HepG2 (cell line): ENCODE measurements at regions not wholly inside any gene's neighbourhood (a gene's known extent, or its start where the extent isn't known, plus 50 kb on each side); places are given as distances from the start of the nearest gene placed in this dataset.

ENCODE experiments used
- AKAP8 ChIP-seq: sonication (generic); formaldehyde crosslinking; IDR thresholded peaks from 2 replicates; pipeline ENCODE4 v1.5.1; 2020; ENCODE audit warnings: mild to moderate bottlenecking, missing genetic modification reagents
- DMTF1 ChIP-seq: sonication (generic); formaldehyde crosslinking; IDR thresholded peaks from 2 replicates; pipeline ENCODE4 v1.4.0; 2020; ENCODE audit warnings: mild to moderate bottlenecking, missing genetic modification reagents
- EEA1 ChIP-seq: sonication (generic); formaldehyde crosslinking; IDR thresholded peaks from 2 replicates; pipeline ENCODE4 v1.5.1; 2020; ENCODE audit warnings: mild to moderate bottlenecking, missing genetic modification reagents, borderline replicate concordance
- EP300 ChIP-seq, 3 experiments: sonication (generic) in 1 of 3; formaldehyde crosslinking in 1 of 3; IDR thresholded peaks; 2 replicates each; pipeline versions ENCODE4 v1.5.1 to v1.6.1; 2011 to 2020; ENCODE audit warnings: low read depth in 2 of 3, low read length in 2 of 3, borderline replicate concordance in 1 of 3, improper control_type of control experiment in 1 of 3, mild to moderate bottlenecking in 1 of 3, missing genetic modification reagents in 1 of 3, moderate library complexity in 1 of 3
- FOSL2 ChIP-seq: sonication (generic); formaldehyde crosslinking; IDR thresholded peaks from 2 replicates; pipeline ENCODE4 v1.4.0; 2020; ENCODE audit warnings: missing genetic modification reagents
- FOXA1 ChIP-seq, 2 experiments: fragments of 450-650 bp in 1 of 2; sonication (generic) in 1 of 2; formaldehyde crosslinking in 1 of 2; IDR thresholded peaks; 2 replicates each; pipeline versions ENCODE4 v1.4.0 to v1.6.1; 2016 to 2020; ENCODE audit warnings: missing genetic modification reagents in 1 of 2
- FOXA3 ChIP-seq: IDR thresholded peaks from 2 replicates; pipeline ENCODE4 v1.6.1; 2016; ENCODE audit warnings: missing genetic modification reagents, missing compliant biosample characterization
- HCFC1 ChIP-seq: fragments of 150-350 bp; IDR thresholded peaks from 2 replicates; pipeline ENCODE4 v1.6.1; 2014; ENCODE audit warnings: low read depth, low read length
- HHEX ChIP-seq: IDR thresholded peaks from 2 replicates; pipeline ENCODE4 v1.6.1; 2016; ENCODE audit warnings: control low read depth
- HIVEP1 ChIP-seq: sonication (generic); formaldehyde crosslinking; IDR thresholded peaks from 2 replicates; pipeline ENCODE4 v1.4.0; 2020; ENCODE audit warnings: mild to moderate bottlenecking, missing genetic modification reagents
- HMG20A ChIP-seq: IDR thresholded peaks from 2 replicates; pipeline ENCODE4 v1.6.1; 2016; ENCODE audit warnings: borderline replicate concordance
- KAT2B ChIP-seq: fragments of 150-350 bp; IDR thresholded peaks from 2 replicates; pipeline ENCODE4 v1.6.1; 2014; ENCODE audit warnings: low read depth, low read length, borderline replicate concordance
- KLF12 ChIP-seq: sonication (generic); formaldehyde crosslinking; IDR thresholded peaks from 2 replicates; pipeline ENCODE4 v1.4.0; 2020; ENCODE audit warnings: missing genetic modification reagents, borderline replicate concordance
- KLF16 ChIP-seq, 2 experiments: sonication (generic) in 1 of 2; formaldehyde crosslinking in 1 of 2; IDR thresholded peaks; 2 replicates each; pipeline versions ENCODE4 v1.6.1 to v1.8.0; 2016 to 2023; ENCODE audit warnings: missing genetic modification reagents in 2 of 2, missing compliant biosample characterization in 1 of 2
- MED1 ChIP-seq: sonication (generic); formaldehyde crosslinking; IDR thresholded peaks from 2 replicates; pipeline ENCODE4 v1.4.0; 2020; ENCODE audit warnings: missing genetic modification reagents
- NFIB ChIP-seq: sonication (generic); formaldehyde crosslinking; IDR thresholded peaks from 2 replicates; pipeline ENCODE4 v1.9.0; 2021; ENCODE audit warnings: missing genetic modification reagents, mild to moderate bottlenecking, borderline replicate concordance
- NR2F1 ChIP-seq, 2 experiments: fragments of 450-650 bp in 1 of 2; formaldehyde crosslinking in 1 of 2; IDR thresholded peaks; 2 replicates each; pipeline versions ENCODE4 v1.5.0 to v1.6.1; 2016 to 2020; ENCODE audit warnings: mild to moderate bottlenecking in 1 of 2, missing compliant biosample characterization in 1 of 2, missing genetic modification reagents in 1 of 2, moderate library complexity in 1 of 2
- PAXIP1 ChIP-seq: sonication (generic); formaldehyde crosslinking; conservative IDR thresholded peaks from 2 replicates; pipeline ENCODE4 v1.4.0; 2020; ENCODE audit warnings: mild to moderate bottlenecking, missing genetic modification reagents, moderate library complexity
- SOX13 ChIP-seq, 3 experiments: fragments of 450-650 bp in 1 of 3; sonication (generic) in 1 of 3; formaldehyde crosslinking in 1 of 3; IDR thresholded peaks in 2 of 3; conservative IDR thresholded peaks in 1 of 3; 2 replicates each; pipeline versions ENCODE4 v1.5.0 to v1.6.1; 2016 to 2020; ENCODE audit warnings: antibody characterized with exemption in 1 of 3, mild to moderate bottlenecking in 1 of 3, missing compliant biosample characterization in 1 of 3, missing genetic modification reagents in 1 of 3, moderate library complexity in 1 of 3
- SOX5 ChIP-seq: IDR thresholded peaks from 2 replicates; pipeline ENCODE4 v1.6.1; 2016; ENCODE audit warnings: borderline replicate concordance
- SOX6 ChIP-seq, 2 experiments: fragments of 450-650 bp in 1 of 2; sonication (generic) in 1 of 2; formaldehyde crosslinking in 1 of 2; IDR thresholded peaks; 2 replicates each; pipeline versions ENCODE4 v1.4.0 to v1.6.1; 2017 to 2020; ENCODE audit warnings: antibody characterized with exemption in 1 of 2, mild to moderate bottlenecking in 1 of 2, missing genetic modification reagents in 1 of 2
- THAP11 ChIP-seq: IDR thresholded peaks from 2 replicates; pipeline ENCODE4 v1.6.1; 2016; ENCODE audit warnings: missing biosample characterization, missing genetic modification reagents
- TMF1 ChIP-seq: sonication (generic); formaldehyde crosslinking; IDR thresholded peaks from 2 replicates; pipeline ENCODE4 v1.8.1; 2022; ENCODE audit warnings: low read depth, missing genetic modification reagents
- ZNF292 ChIP-seq: sonication (generic); formaldehyde crosslinking; IDR thresholded peaks from 2 replicates; pipeline ENCODE4 v1.8.1; 2022; ENCODE audit warnings: mild to moderate bottlenecking, low read depth, missing genetic modification reagents, borderline replicate concordance
- ZNF709 ChIP-seq: sonication (generic); formaldehyde crosslinking; IDR thresholded peaks from 2 replicates; pipeline ENCODE4 v1.5.0; 2020; ENCODE audit warnings: mild to moderate bottlenecking, missing genetic modification reagents

- TF ChIP-seq ZNF709 (CRISPR knock-in tag), result no peak
- TF ChIP-seq SOX5 (CRISPR knock-in tag), result peak; percentile 83
- peak; percentile 91 for TF ChIP-seq KAT2B
- no peak for TF ChIP-seq SOX13 (IDR thresholded peaks at IDR 0.05)
- TF ChIP-seq SOX13 (CRISPR knock-in tag; conservative IDR thresholded peaks at IDR 0.05 in 1 of 2, IDR thresholded peaks at IDR 0.05 in 1 of 2), result peak in 1 of 2 experiments; percentile 74; a peak in 1 of 4 replicates
- TF ChIP-seq FOSL2, result 0 out of 2 replicates have a peak, but pooled peaks have one; percentile 20
- no peak for TF ChIP-seq AKAP8
- peak; percentile 76; the same call in 1 of the 2 replicates for TF ChIP-seq HMG20A (CRISPR knock-in tag)
- TF ChIP-seq NFIB (CRISPR knock-in tag), result no peak
- no peak for TF ChIP-seq EEA1
- no peak for TF ChIP-seq HHEX (CRISPR knock-in tag)
- TF ChIP-seq MED1 (CRISPR knock-in tag), result 0 out of 2 replicates have a peak, but pooled peaks have one; percentile 34
- TF ChIP-seq ZNF292 (CRISPR knock-in tag), result no peak
- 0 out of 4 replicates have a peak, but pooled peaks of 1 of the 2 experiments have one; percentile 42 for TF ChIP-seq KLF16 (CRISPR knock-in tag; IDR thresholded peaks at IDR 0.05)
- TF ChIP-seq PAXIP1 (CRISPR knock-in tag), result peak; percentile 23; the same call in 1 of the 2 replicates
- TF ChIP-seq THAP11 (CRISPR knock-in tag), result 0 out of 2 replicates have a peak, but pooled peaks have one; percentile 29
- TF ChIP-seq EP300 (IDR thresholded peaks at IDR 0.05; ENCODE audit: low read depth in 2 of 2, low read length in 2 of 2), result peak in 1 of 2 experiments; percentile 28; a peak in 1 of 4 replicates
- TF ChIP-seq EP300 (CRISPR knock-in tag; IDR thresholded peaks at IDR 0.05; ENCODE audit: borderline replicate concordance), result no peak
- TF ChIP-seq TMF1 (CRISPR knock-in tag), result no peak
- TF ChIP-seq FOXA1 (IDR thresholded peaks at IDR 0.05), result no peak
- peak; percentile 72; the same call in 1 of the 2 replicates for TF ChIP-seq FOXA1 (CRISPR knock-in tag; IDR thresholded peaks at IDR 0.05)
- TF ChIP-seq SOX6 (IDR thresholded peaks at IDR 0.05), result no peak
- peak; percentile 42; the same call in 1 of the 2 replicates for TF ChIP-seq SOX6 (CRISPR knock-in tag; IDR thresholded peaks at IDR 0.05)
- no peak for TF ChIP-seq NR2F1 (CRISPR knock-in tag; IDR thresholded peaks at IDR 0.05)
- TF ChIP-seq KLF12 (CRISPR knock-in tag), result no peak
- peak; percentile 95 for TF ChIP-seq FOXA3 (CRISPR knock-in tag)
- TF ChIP-seq DMTF1 (CRISPR knock-in tag), result no peak
- TF ChIP-seq HIVEP1 (CRISPR knock-in tag), result no peak
- TF ChIP-seq HCFC1, result no peak
Observed at GRCh38 chr13:103194871-103195270, 128.7 kb upstream of the SLC10A2 start (continued).
